ENCODE measurements at regions not wholly inside any gene's neighbourhood (a gene's known extent, or its start where the extent isn't known, plus 50 kb on each side); places are given as distances from the start of the nearest gene placed in this dataset.

GRCh38 chr7:17176371-17177032 lies 122.0 kb upstream of the AHR start:
- H3K27me3 ChIP-seq: no peaks in the 10 kb centered on the region
- H3K4me3 ChIP-seq: no peak overlapping the region
- H3K9ac ChIP-seq: no peak overlapping the region
- H3K36me3 ChIP-seq: no peaks in the 10 kb centered on the region
- no peak overlapping the region for H3K27ac ChIP-seq
- H3K4me1 ChIP-seq: no peaks in the 10 kb centered on the region
- TF ChIP-seq Cebpa-rat (IDR thresholded peaks at IDR 0.05): no peak
- no peak overlapping the region for H3K4me2 ChIP-seq
- H4K20me1 ChIP-seq: no peaks in the 10 kb centered on the region
- H3K9me3 ChIP-seq: no peaks in the 10 kb centered on the region

- no peak overlapping the region for H3K4me3 ChIP-seq
- H3K4me2 ChIP-seq: no peak overlapping the region
- H3K9me3 ChIP-seq: no peaks in the 10 kb centered on the region
- no peak overlapping the region for H3K27ac ChIP-seq
- no peaks in the 10 kb centered on the region for H3K4me1 ChIP-seq
- H4K20me1 ChIP-seq: no peaks in the 10 kb centered on the region
- no peaks in the 10 kb centered on the region for H3K36me3 ChIP-seq
- H3K9ac ChIP-seq: no peak overlapping the region
- TF ChIP-seq Cebpa-rat (IDR thresholded peaks at IDR 0.05): no peak
- no peaks in the 10 kb centered on the region for H3K27me3 ChIP-seq
These were observed 119.9 kb upstream of the AHR start for GRCh38 chr7:17178545-17178944.

- Histone ChIP-seq H3K9ac (no peak overlapping the region), H3K36me3 (no peaks in the 10 kb centered on the region), H3K4me2 (no peak overlapping the region), H3K4me1 (no peaks in the 10 kb centered on the region), H3K9me3 (no peaks in the 10 kb centered on the region), H4K20me1 (no peaks in the 10 kb centered on the region), H3K4me3 (no peak overlapping the region), H3K27me3 (no peaks in the 10 kb centered on the region), H3K27ac (no peak overlapping the region)
- no peak for TF ChIP-seq Cebpa-rat (IDR thresholded peaks at IDR 0.05)
These were observed 117.0 kb upstream of the AHR start for GRCh38 chr7:17181482-17181881.

- Histone ChIP-seq H3K9ac (no peak overlapping the region), H3K36me3 (no peaks in the 10 kb centered on the region), H3K4me2 (no peak overlapping the region), H3K9me3 (no peaks in the 10 kb centered on the region), H3K27me3 (no peaks in the 10 kb centered on the region), H3K4me3 (no peak overlapping the region), H3K27ac (no peak overlapping the region), H4K20me1 (no peaks in the 10 kb centered on the region), H3K4me1 (no peaks in the 10 kb centered on the region)
- no peak for TF ChIP-seq Cebpa-rat (IDR thresholded peaks at IDR 0.05)
These were observed 114.7 kb upstream of the AHR start for GRCh38 chr7:17183630-17184328.

- Histone ChIP-seq H3K9me3 (no peaks in the 10 kb centered on the region), H3K27ac (no peak overlapping the region), H3K27me3 (no peaks in the 10 kb centered on the region), H4K20me1 (no peaks in the 10 kb centered on the region), H3K4me1 (no peaks in the 10 kb centered on the region), H3K4me2 (no peak overlapping the region), H3K9ac (no peak overlapping the region), H3K4me3 (no peak overlapping the region), H3K36me3 (no peaks in the 10 kb centered on the region)
- TF ChIP-seq Cebpa-rat (IDR thresholded peaks at IDR 0.05): no peak
These were observed 113.4 kb upstream of the AHR start for GRCh38 chr7:17184805-17185689.

- TF ChIP-seq Cebpa-rat (IDR thresholded peaks at IDR 0.05): no peak
- Histone ChIP-seq H3K4me1 (no peaks in the 10 kb centered on the region), H3K27ac (no peak overlapping the region)
These were observed 112.8 kb upstream of the AHR start for GRCh38 chr7:17185690-17186070.

GRCh38 chr7:17186745-17187530 lies 111.5 kb upstream of the AHR start:
- H4K20me1 ChIP-seq: no peaks in the 10 kb centered on the region
- no peak overlapping the region for H3K9ac ChIP-seq
- TF ChIP-seq Cebpa-rat (IDR thresholded peaks at IDR 0.05): no peak
- H3K27ac ChIP-seq: no peak overlapping the region
- H3K9me3 ChIP-seq: no peaks in the 10 kb centered on the region
- no peaks in the 10 kb centered on the region for H3K4me1 ChIP-seq
- no peaks in the 10 kb centered on the region for H3K36me3 ChIP-seq
- H3K4me2 ChIP-seq: no peak overlapping the region
- H3K27me3 ChIP-seq: no peaks in the 10 kb centered on the region
- no peak overlapping the region for H3K4me3 ChIP-seq

More at GRCh38 chr7:17185690-17186070, 112.8 kb upstream of the AHR start:
- H3K4me2 ChIP-seq: no peak overlapping the region
- H3K4me3 ChIP-seq: no peak overlapping the region
- no peak overlapping the region for H3K9ac ChIP-seq
- no peaks in the 10 kb centered on the region for H3K36me3 ChIP-seq
- H4K20me1 ChIP-seq: no peaks in the 10 kb centered on the region
- no peaks in the 10 kb centered on the region for H3K27me3 ChIP-seq
- H3K9me3 ChIP-seq: no peaks in the 10 kb centered on the region

GRCh38 chr7:17194656-17195055 lies 103.8 kb upstream of the AHR start:
- no peaks in the 10 kb centered on the region for H3K27me3 ChIP-seq
- no peaks in the 10 kb centered on the region for H3K9me3 ChIP-seq
- H3K27ac ChIP-seq: no peak overlapping the region
- H3K4me3 ChIP-seq: no peak overlapping the region
- no peak overlapping the region for H3K9ac ChIP-seq
- H4K20me1 ChIP-seq: no peaks in the 10 kb centered on the region
- no peak overlapping the region for H3K4me2 ChIP-seq
- H3K36me3 ChIP-seq: no peaks in the 10 kb centered on the region
- no peak for TF ChIP-seq Cebpa-rat (IDR thresholded peaks at IDR 0.05)
- H3K4me1 ChIP-seq: no peaks in the 10 kb centered on the region

GRCh38 chr7:17195576-17195975 lies 102.9 kb upstream of the AHR start:
- no peak overlapping the region for H3K4me2 ChIP-seq
- no peaks in the 10 kb centered on the region for H3K4me1 ChIP-seq
- H3K4me3 ChIP-seq: no peak overlapping the region
- H4K20me1 ChIP-seq: no peaks in the 10 kb centered on the region
- H3K36me3 ChIP-seq: no peaks in the 10 kb centered on the region
- no peaks in the 10 kb centered on the region for H3K27me3 ChIP-seq
- no peak for TF ChIP-seq Cebpa-rat (IDR thresholded peaks at IDR 0.05)
- no peak overlapping the region for H3K9ac ChIP-seq
- no peaks in the 10 kb centered on the region for H3K9me3 ChIP-seq
- no peak overlapping the region for H3K27ac ChIP-seq

Measured in BLaER1 (cell line).